ENCODE measurements at regions not wholly inside any gene's neighbourhood (a gene's known extent, or its start where the extent isn't known, plus 50 kb on each side); places are given as distances from the start of the nearest gene placed in this dataset.

GRCh38 chr2:120825370-120826259, 89.9 kb downstream of the GLI2 start:
- DNase-seq (ENCODE audit: insufficient read length, low spot score) (no peak), FAIRE-seq (no peak)
- TF ChIP-seq POU2F2 (IDR thresholded peaks at IDR 0.05; ENCODE audit: low read depth, low read length) = no peak
- no peak for TF ChIP-seq POLR2AphosphoS5 (IDR thresholded peaks at IDR 0.05; ENCODE audit: low read depth, low read length)
- TF ChIP-seq TAF1 (IDR thresholded peaks at IDR 0.05; ENCODE audit: low read depth, low read length) = no peak
- TF ChIP-seq PAX5 (IDR thresholded peaks at IDR 0.05; ENCODE audit: insufficient read depth, low read length, severe bottlenecking) = no peak
- no peak for TF ChIP-seq POLR2A (IDR thresholded peaks at IDR 0.05; ENCODE audit: low read depth, low read length)
- no peak for TF ChIP-seq SPI1 (IDR thresholded peaks at IDR 0.05; ENCODE audit: low read depth, low read length)

DNA sequence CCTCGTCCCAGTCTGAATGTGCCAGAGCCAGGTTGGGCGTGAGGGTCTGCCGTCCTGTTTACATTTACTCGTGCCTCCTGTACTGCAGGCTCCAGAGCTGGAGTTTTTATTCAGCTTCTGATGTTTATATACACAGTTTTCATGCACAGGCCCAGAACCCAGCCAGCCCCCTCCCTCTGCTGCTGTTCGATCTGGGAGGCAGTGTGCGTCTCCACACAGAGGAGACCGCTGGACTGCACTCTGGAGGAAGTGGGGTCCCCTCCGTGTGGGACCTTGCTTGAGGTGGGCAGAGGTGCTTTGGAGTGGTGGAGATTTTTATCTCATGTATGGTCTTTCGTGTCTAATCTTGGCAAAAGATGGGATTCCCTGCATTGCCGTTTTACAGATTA, 90.6 kb downstream of the GLI2 start:
- DNase-seq (ENCODE audit: insufficient read length, low spot score) (no peak), FAIRE-seq (no peak)
- TF ChIP-seq TAF1 (IDR thresholded peaks at IDR 0.05; ENCODE audit: low read depth, low read length) (no peak), POU2F2 (IDR thresholded peaks at IDR 0.05; ENCODE audit: low read depth, low read length) (no peak), PAX5 (IDR thresholded peaks at IDR 0.05; ENCODE audit: insufficient read depth, low read length, severe bottlenecking) (no peak), POLR2A (IDR thresholded peaks at IDR 0.05; ENCODE audit: low read depth, low read length) (no peak), SPI1 (IDR thresholded peaks at IDR 0.05; ENCODE audit: low read depth, low read length) (no peak), POLR2AphosphoS5 (IDR thresholded peaks at IDR 0.05; ENCODE audit: low read depth, low read length) (no peak)

DNA sequence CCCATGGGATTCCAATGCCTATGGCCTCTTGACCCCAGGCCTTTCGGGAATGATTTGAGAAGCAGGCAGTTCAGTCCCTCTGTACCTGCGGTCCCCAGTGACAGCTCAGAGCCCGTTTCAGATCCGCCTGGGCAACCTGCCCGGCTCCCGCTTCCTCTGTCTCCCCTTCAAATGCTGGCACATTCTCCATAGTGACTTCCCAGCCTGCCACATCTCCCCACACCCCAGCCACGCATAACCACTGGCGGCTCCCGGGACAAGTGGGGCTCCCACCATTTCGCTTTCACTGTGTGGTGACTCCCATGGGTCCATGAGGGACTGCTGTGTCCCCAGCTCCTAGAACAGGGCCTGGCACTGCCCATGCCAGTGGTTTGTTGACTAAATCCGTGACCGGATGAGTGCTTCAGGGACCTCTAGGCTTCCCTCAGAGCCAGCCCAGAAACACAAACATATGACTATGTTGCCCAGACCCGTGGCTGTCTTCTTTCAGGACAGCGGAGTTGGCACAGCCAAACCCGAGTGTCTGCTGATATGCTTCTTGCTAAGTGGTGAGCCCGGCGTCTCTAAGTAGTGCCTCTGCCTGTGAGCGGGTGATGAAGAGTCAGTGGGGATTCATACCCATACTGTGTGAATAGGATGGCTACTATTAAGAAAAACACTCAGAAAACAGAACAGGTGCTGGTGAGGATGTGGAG, 91.2 kb downstream of the GLI2 start:
- DNase-seq (ENCODE audit: insufficient read length, low spot score) = no peak
- no peak for FAIRE-seq
- TF ChIP-seq SPI1 (IDR thresholded peaks at IDR 0.05; ENCODE audit: low read depth, low read length) = no peak
- no peak for TF ChIP-seq POLR2AphosphoS5 (IDR thresholded peaks at IDR 0.05; ENCODE audit: low read depth, low read length)
- TF ChIP-seq PAX5 (IDR thresholded peaks at IDR 0.05; ENCODE audit: insufficient read depth, low read length, severe bottlenecking) = no peak
- TF ChIP-seq TAF1 (IDR thresholded peaks at IDR 0.05; ENCODE audit: low read depth, low read length) = no peak
- no peak for TF ChIP-seq POLR2A (IDR thresholded peaks at IDR 0.05; ENCODE audit: low read depth, low read length)
- no peak for TF ChIP-seq POU2F2 (IDR thresholded peaks at IDR 0.05; ENCODE audit: low read depth, low read length)

- no peak for DNase-seq (ENCODE audit: insufficient read length, low spot score)
- TF ChIP-seq SPI1 (IDR thresholded peaks at IDR 0.05; ENCODE audit: low read depth, low read length) (no peak), TAF1 (IDR thresholded peaks at IDR 0.05; ENCODE audit: low read depth, low read length) (no peak), POLR2A (IDR thresholded peaks at IDR 0.05; ENCODE audit: low read depth, low read length) (no peak), POLR2AphosphoS5 (IDR thresholded peaks at IDR 0.05; ENCODE audit: low read depth, low read length) (no peak), PAX5 (IDR thresholded peaks at IDR 0.05; ENCODE audit: insufficient read depth, low read length, severe bottlenecking) (no peak), POU2F2 (IDR thresholded peaks at IDR 0.05; ENCODE audit: low read depth, low read length) (no peak)
- no peak for FAIRE-seq
These were observed 92.4 kb downstream of the GLI2 start for GRCh38 chr2:120828066-120828465.

DNA sequence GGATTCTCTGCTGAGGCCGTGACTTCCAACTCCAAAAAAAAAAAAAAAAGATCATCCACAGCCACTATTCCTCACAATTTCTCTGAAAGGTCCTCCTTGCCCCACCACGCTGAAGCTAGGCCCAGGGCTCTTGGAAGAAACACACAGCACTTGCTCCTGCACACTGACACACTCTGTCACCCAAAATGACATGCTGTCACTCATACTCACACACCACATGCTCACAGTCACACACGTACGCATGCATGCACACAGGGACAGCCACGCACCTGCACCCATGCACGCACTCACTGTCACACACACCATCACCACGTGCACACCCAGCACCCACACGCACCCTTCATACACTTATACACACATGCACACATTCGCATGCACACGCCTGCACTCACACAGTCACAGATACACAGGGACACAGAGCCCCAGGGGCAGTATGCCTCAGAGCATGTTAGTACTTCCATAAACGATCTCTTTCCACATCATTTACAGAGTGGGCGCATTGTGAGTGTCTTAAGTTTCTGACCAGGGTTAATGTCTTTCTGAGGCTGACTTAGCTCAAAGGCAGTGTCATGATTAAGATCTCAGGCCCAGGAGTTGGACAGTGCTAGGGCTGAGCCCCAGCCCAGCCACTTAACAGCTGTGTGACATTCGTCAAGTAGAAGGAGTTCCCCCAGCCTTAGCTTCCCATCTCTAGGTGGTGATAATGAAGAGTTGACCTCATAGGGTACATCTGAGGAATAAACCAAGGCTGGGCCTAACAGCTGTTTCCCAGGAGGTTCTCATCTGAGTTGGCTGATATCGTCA, 93.4 kb downstream of the GLI2 start:
- DNase-seq (ENCODE audit: insufficient read length, low spot score) (no peak), FAIRE-seq (no peak)
- TF ChIP-seq POLR2AphosphoS5 (IDR thresholded peaks at IDR 0.05; ENCODE audit: low read depth, low read length) (no peak), TAF1 (IDR thresholded peaks at IDR 0.05; ENCODE audit: low read depth, low read length) (no peak), POU2F2 (IDR thresholded peaks at IDR 0.05; ENCODE audit: low read depth, low read length) (no peak), POLR2A (IDR thresholded peaks at IDR 0.05; ENCODE audit: low read depth, low read length) (no peak), SPI1 (IDR thresholded peaks at IDR 0.05; ENCODE audit: low read depth, low read length) (no peak), PAX5 (IDR thresholded peaks at IDR 0.05; ENCODE audit: insufficient read depth, low read length, severe bottlenecking) (no peak)

GRCh38 chr2:120829633-120830025, 94.0 kb downstream of the GLI2 start:
- no peak for DNase-seq (ENCODE audit: insufficient read length, low spot score)
- no peak for FAIRE-seq
- TF ChIP-seq POLR2AphosphoS5 (IDR thresholded peaks at IDR 0.05; ENCODE audit: low read depth, low read length) (no peak), PAX5 (IDR thresholded peaks at IDR 0.05; ENCODE audit: insufficient read depth, low read length, severe bottlenecking) (no peak), SPI1 (IDR thresholded peaks at IDR 0.05; ENCODE audit: low read depth, low read length) (no peak), TAF1 (IDR thresholded peaks at IDR 0.05; ENCODE audit: low read depth, low read length) (no peak), POLR2A (IDR thresholded peaks at IDR 0.05; ENCODE audit: low read depth, low read length) (no peak), POU2F2 (IDR thresholded peaks at IDR 0.05; ENCODE audit: low read depth, low read length) (no peak)

DNA sequence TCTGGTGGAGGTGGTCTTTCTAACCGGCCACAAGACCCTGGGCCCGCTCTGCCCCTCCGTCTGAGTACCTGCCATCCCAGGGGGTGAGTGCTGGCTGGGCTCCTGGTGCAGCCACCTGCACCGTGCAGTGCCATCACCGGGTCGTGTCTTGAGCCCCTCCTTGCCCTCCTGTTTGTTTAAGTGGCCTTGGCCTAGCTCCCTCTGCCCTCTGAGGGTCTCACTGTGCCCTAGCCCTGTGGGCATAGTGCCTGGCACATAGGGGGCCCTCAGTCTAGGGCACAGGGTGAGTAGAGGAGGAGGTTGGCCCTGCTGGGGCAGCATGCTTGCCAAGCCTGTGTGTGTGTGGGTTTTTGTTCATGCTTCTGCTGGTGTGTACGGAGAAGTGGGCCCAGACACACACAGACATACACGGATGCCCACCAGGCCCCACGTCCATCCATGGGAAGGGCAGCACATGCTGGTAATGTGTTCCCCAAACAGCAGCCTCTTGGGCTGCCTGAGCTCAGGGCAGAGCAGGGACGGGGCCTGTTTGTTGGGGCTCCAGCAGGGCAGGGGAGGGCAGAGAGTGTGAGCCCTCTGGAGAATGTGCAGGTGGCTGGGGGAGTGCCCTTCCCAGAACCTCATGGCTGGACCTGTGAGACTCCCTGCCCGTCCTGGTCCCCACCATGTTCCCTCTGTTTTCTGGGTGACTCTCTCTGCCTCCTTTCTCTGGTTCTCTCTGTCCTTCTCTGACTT, 94.6 kb downstream of the GLI2 start:
- FAIRE-seq (no peak), DNase-seq (ENCODE audit: insufficient read length, low spot score) (no peak)
- no peak for TF ChIP-seq POLR2A (IDR thresholded peaks at IDR 0.05; ENCODE audit: low read depth, low read length)
- TF ChIP-seq TAF1 (IDR thresholded peaks at IDR 0.05; ENCODE audit: low read depth, low read length) = no peak
- TF ChIP-seq POU2F2 (IDR thresholded peaks at IDR 0.05; ENCODE audit: low read depth, low read length) = no peak
- no peak for TF ChIP-seq POLR2AphosphoS5 (IDR thresholded peaks at IDR 0.05; ENCODE audit: low read depth, low read length)
- no peak for TF ChIP-seq PAX5 (IDR thresholded peaks at IDR 0.05; ENCODE audit: insufficient read depth, low read length, severe bottlenecking)
- TF ChIP-seq SPI1 (IDR thresholded peaks at IDR 0.05; ENCODE audit: low read depth, low read length) = no peak

GRCh38 chr2:120831086-120831485, 95.4 kb downstream of the GLI2 start:
- TF ChIP-seq POLR2A (IDR thresholded peaks at IDR 0.05; ENCODE audit: low read depth, low read length) = no peak
- no peak for TF ChIP-seq TAF1 (IDR thresholded peaks at IDR 0.05; ENCODE audit: low read depth, low read length)
- TF ChIP-seq PAX5 (IDR thresholded peaks at IDR 0.05; ENCODE audit: insufficient read depth, low read length, severe bottlenecking) = no peak
- TF ChIP-seq POU2F2 (IDR thresholded peaks at IDR 0.05; ENCODE audit: low read depth, low read length) = no peak
- no peak for TF ChIP-seq SPI1 (IDR thresholded peaks at IDR 0.05; ENCODE audit: low read depth, low read length)
- TF ChIP-seq POLR2AphosphoS5 (IDR thresholded peaks at IDR 0.05; ENCODE audit: low read depth, low read length) = no peak
- DNase-seq (ENCODE audit: insufficient read length, low spot score) (no peak), FAIRE-seq (no peak)
